ENCODE measurements at regions not wholly inside any gene's neighbourhood (a gene's known extent, or its start where the extent isn't known, plus 50 kb on each side); places are given as distances from the start of the nearest gene placed in this dataset.
"Not testable (repeated sequence)": the region's sequence is repeated elsewhere in the genome, so short reads cannot be mapped to it uniquely, and the experiment has no call there.

DNA sequence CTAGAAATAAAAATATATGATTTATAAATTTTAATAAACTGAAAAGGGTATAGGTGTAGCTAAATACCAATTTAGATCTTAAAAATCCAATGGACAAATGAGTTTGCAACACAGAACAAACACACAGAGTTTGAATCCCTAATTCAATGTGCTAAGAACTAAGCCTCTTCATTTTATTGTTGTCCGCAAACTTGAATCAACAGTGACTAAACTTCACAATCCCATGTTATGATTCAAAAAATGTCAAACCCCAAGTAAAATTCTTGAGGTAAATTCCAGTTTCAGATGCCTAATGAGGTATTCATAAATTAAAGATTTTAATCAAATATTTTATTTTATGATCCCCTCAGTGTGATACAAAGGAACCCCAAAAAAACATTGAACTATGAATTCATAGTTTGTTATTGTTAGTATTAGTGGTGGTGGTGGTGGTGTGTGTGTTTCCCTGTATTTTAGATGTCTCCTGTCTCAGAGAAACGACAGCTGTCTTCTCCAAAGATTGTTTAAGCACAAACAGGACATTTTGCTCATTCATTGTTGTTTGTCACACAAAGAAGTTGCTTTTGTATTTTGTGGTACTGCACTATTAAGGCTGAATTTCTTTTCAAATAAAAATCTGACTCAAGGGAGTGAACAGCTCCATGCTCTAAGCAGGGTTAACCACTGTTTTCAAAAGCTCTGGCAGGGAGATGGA lies 259.8 kb downstream of the OSR1 start:
- FAIRE-seq, result no peak
- no peak for DNase-seq (ENCODE audit: insufficient read length, low spot score)
- no peak for TF ChIP-seq CTCF (IDR thresholded peaks at IDR 0.05; ENCODE audit: insufficient read depth, missing control alignments)

GRCh38 chr2:19089476-19089875 lies 268.9 kb downstream of the OSR1 start:
- FAIRE-seq; DNase-seq (ENCODE audit: insufficient read length, low spot score): not testable (repeated sequence)

DNA sequence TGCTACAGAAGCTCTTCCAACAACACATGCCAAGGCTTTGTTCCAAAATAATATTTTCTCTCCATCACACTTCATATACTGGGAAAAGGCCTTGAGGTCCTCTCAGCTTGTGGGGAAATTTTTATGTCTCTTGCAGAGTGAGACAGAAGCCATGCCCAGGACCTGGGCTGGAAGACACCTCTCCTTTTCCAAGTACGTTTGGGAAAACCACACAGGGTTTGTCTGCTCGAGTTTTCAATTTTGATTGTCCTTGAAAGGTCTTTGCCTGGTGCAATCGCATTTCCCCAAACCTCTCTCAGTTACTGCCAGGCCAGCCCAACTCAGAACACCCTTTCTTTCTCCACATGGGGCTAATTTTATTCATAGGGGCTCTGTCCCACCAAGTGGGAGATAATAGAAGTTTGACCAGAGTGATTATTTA lies 272.2 kb downstream of the OSR1 start:
- DNase-seq (ENCODE audit: insufficient read length, low spot score) (no peak), FAIRE-seq (no peak)
- TF ChIP-seq CTCF (IDR thresholded peaks at IDR 0.05; ENCODE audit: insufficient read depth, missing control alignments), result no peak

DNA sequence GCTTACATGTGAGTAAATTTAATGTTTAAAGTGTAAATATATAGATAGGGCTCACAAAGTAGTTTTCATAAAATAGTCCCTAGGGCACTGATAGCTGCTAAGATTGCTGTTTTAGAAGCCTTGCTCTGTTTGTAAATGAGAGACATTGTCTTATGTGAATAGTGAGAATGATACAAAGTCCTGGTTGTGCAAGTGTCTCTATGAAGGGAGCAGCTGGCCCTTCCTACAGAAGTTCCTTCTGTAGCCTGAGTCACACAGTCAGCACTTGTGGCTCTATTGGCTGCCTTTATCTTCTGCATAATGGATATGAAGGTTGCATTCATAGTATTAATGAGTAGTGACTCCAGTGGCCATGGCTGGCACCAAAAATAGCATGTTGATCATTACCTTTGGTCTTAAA lies 279.7 kb downstream of the OSR1 start:
- FAIRE-seq (no peak), DNase-seq (ENCODE audit: insufficient read length, low spot score) (no peak)
- TF ChIP-seq CTCF (IDR thresholded peaks at IDR 0.05; ENCODE audit: insufficient read depth, missing control alignments), result no peak

- no peak for DNase-seq (ENCODE audit: insufficient read length, low spot score)
- no peak for TF ChIP-seq CTCF (IDR thresholded peaks at IDR 0.05; ENCODE audit: insufficient read depth, missing control alignments)
- no peak for FAIRE-seq
Observed at GRCh38 chr2:19073522-19073921, 284.9 kb downstream of the OSR1 start.

DNA sequence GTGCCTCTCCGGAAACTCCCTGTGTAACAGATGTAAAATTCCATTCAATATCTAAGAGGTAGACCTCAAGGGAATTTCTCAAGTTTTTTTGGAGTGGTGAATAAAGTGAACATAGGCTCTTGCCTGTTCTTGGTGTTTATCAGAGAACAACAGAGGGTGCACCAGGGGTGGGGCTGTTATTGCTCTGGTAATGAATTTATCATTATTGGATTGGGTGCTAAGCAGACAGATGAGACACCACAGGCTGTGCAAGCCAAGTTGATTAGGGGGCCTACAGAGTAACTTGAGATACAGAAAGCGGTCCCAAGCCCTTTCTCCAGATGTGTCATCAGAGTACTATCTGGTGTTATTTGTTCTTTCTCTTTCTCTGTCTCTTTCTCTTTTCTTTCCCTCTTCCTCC lies 286.3 kb downstream of the OSR1 start:
- TF ChIP-seq CTCF (IDR thresholded peaks at IDR 0.05; ENCODE audit: insufficient read depth, missing control alignments), result no peak
- DNase-seq (ENCODE audit: insufficient read length, low spot score) (no peak), FAIRE-seq (no peak)

DNA sequence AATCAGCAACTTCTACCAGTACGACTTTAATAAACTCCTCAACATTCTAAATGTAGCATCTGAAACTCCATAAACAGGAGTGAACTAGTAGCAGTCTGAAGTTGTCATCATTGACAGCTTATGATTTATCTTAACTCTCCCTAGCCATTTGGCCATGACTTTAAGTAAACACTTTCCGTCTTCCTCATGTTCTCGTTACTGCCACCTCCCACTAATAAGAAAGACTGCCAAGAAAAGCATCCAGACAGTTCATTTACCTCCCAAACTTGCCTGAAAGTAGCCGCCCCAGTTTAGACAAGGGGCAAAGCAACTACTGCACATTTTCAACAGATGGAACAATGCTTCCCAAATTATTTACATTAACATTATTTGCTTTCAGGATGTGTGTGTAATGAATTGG lies 287.5 kb downstream of the OSR1 start:
- FAIRE-seq (no peak), DNase-seq (ENCODE audit: insufficient read length, low spot score) (no peak)
- no peak for TF ChIP-seq CTCF (IDR thresholded peaks at IDR 0.05; ENCODE audit: insufficient read depth, missing control alignments)

DNA sequence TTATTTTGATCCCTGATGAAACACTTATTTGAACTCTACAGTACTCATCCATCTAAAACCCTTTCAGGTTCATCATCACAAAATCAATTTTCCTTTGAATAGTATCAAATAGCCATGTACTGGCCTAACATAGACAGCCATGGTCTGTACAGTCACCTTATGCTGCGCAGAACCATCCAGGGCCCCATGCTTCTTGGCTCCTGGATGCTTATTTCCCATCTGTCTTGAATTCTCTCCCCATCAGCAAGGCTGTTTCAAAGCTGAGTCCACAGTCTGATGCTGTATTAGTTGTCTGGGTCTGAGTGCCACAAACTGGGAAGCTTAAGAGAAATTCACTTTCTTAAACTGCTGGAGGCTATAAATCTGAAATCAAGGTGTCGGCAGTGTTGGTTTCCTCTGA lies 290.2 kb downstream of the OSR1 start:
- TF ChIP-seq CTCF (IDR thresholded peaks at IDR 0.05; ENCODE audit: insufficient read depth, missing control alignments), result no peak
- no peak for DNase-seq (ENCODE audit: insufficient read length, low spot score)
- no peak for FAIRE-seq

Data from D721Med (cell line).